HL-60 (cell line): ENCODE measurements at regions not wholly inside any gene's neighbourhood (a gene's known extent, or its start where the extent isn't known, plus 50 kb on each side); places are given as distances from the start of the nearest gene placed in this dataset.

Source experiments
- DNase-seq, 2 experiments: peaks; one replicate each; pipeline ENCODE4 v3.0.0-alpha.2; 2010 to 2020; ENCODE audit warnings: low read depth in 1 of 2, low spot score in 1 of 2
- H3K27ac ChIP-seq: fragments of 250-450 bp; sonication (Bioruptor Pico); replicated peaks from 2 replicates; pipeline ENCODE4 v1.5.1; 2020; ENCODE audit warnings: mild to moderate bottlenecking, moderate library complexity
- H3K27me3 ChIP-seq: fragments of 250-450 bp; sonication (Bioruptor Pico); 2 replicates; pipeline ENCODE4 v1.5.1; 2021; ENCODE audit warnings: mild to moderate bottlenecking, moderate library complexity; ENCODE audit not compliant: insufficient read depth, poor library complexity, severe bottlenecking
- H3K4me3 ChIP-seq: replicated peaks from 2 replicates; pipeline ENCODE4 v1.5.1; 2011; ENCODE audit warnings: mild to moderate bottlenecking, control low read depth, low read length; ENCODE audit not compliant: insufficient read depth
- GABPA ChIP-seq: IDR thresholded peaks from 2 replicates; pipeline ENCODE4 v1.6.1; 2012; ENCODE audit warnings: low read depth
- POLR2AphosphoS5 ChIP-seq: IDR thresholded peaks from 2 replicates; pipeline ENCODE4 v1.6.1; 2012; ENCODE audit warnings: low read depth
- REST ChIP-seq: IDR thresholded peaks from 2 replicates; pipeline ENCODE4 v1.6.1; 2012; ENCODE audit warnings: low read depth; ENCODE audit not compliant: insufficient replicate concordance
- SPI1 ChIP-seq: IDR thresholded peaks from 2 replicates; pipeline ENCODE4 v1.6.1; 2012; ENCODE audit warnings: low read depth, mild to moderate bottlenecking, borderline replicate concordance
- TF ChIP-seq, protein P1 (sequence below): IDR thresholded peaks from one replicate; pipeline ENCODE4 v1.5.1; 2011; ENCODE audit warnings: low read length, control low read depth, inconsistent platforms; ENCODE audit not compliant: insufficient read depth

DNA sequence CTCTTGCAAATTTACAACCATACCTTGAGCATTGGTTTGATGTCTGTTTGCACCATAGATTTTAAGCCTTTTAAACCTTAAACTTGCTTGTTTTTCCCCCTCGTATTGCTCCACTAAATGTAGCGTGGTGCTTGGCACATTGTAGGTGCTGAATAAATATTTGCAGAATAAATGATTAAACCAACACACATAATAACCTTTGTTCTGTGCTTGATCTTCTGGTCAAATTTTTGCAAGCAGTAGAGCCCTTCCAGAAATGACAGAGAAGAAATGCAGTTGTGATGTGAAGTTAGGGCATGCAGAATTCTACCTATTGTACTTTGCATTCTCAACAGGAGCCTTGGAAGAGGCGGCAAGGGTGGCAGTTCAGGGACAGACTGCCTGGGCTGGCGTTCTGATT is 394.4 kb upstream of the TBX3 start:
- Histone ChIP-seq H3K27me3 (no peaks in the 10 kb centered on the region), H3K27ac (no peak overlapping the region), H3K4me3 (no peak overlapping the region)
- TF ChIP-seq, protein P1, sequence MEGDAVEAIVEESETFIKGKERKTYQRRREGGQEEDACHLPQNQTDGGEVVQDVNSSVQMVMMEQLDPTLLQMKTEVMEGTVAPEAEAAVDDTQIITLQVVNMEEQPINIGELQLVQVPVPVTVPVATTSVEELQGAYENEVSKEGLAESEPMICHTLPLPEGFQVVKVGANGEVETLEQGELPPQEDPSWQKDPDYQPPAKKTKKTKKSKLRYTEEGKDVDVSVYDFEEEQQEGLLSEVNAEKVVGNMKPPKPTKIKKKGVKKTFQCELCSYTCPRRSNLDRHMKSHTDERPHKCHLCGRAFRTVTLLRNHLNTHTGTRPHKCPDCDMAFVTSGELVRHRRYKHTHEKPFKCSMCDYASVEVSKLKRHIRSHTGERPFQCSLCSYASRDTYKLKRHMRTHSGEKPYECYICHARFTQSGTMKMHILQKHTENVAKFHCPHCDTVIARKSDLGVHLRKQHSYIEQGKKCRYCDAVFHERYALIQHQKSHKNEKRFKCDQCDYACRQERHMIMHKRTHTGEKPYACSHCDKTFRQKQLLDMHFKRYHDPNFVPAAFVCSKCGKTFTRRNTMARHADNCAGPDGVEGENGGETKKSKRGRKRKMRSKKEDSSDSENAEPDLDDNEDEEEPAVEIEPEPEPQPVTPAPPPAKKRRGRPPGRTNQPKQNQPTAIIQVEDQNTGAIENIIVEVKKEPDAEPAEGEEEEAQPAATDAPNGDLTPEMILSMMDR, result no peak
- no peak for TF ChIP-seq POLR2AphosphoS5
- TF ChIP-seq REST, result no peak
- TF ChIP-seq GABPA, result no peak
- DNase-seq, result no peak

- Histone ChIP-seq H3K27me3 (no peaks in the 10 kb centered on the region), H3K4me3 (no peak overlapping the region), H3K27ac (no peak overlapping the region)
- DNase-seq, result no peak
- no peak for TF ChIP-seq REST
- no peak for TF ChIP-seq POLR2AphosphoS5
- TF ChIP-seq SPI1, result no peak
- TF ChIP-seq, protein P1, result no peak
- TF ChIP-seq GABPA, result no peak
Measured at GRCh38 chr12:115075552-115076170, 391.7 kb upstream of the TBX3 start.

GRCh38 chr12:115074617-115075016 is 390.6 kb upstream of the TBX3 start:
- Histone ChIP-seq H3K4me3 (no peak overlapping the region), H3K27me3 (no peaks in the 10 kb centered on the region), H3K27ac (no peak overlapping the region)
- no peak for TF ChIP-seq POLR2AphosphoS5
- TF ChIP-seq SPI1, result no peak
- TF ChIP-seq, protein P1, result no peak
- TF ChIP-seq REST, result no peak
- no peak for TF ChIP-seq GABPA
- DNase-seq, result no peak
